Calu3 (cell line): ENCODE measurements at regions not wholly inside any gene's neighbourhood (a gene's known extent, or its start where the extent isn't known, plus 50 kb on each side); places are given as distances from the start of the nearest gene placed in this dataset.

Source experiments
- BruUV-seq: library from RNA; stranded (reverse); fragments of 400-500 nt; replicated peaks from 2 replicates; lab custom pipeline; 2021; lab: Mats Ljungman, UMichigan
- CTCF ChIA-PET: fragments of 300-600 bp; sonication (Branson Sonifier 250); formaldehyde crosslinking; loops from one replicate; lab custom pipeline; 2022; ENCODE audit warnings: antibody characterized with exemption; lab: Charles Lee
- DNase-seq: peaks from one replicate; pipeline ENCODE4 v3.0.0; 2022
- H3K27ac Mint-ChIP-seq: one replicate; pipeline ENCODE4 v1.8.0; 2022; ENCODE audit warnings: mixed read lengths; ENCODE audit not compliant: unreplicated experiment
- H3K27me3 Mint-ChIP-seq: one replicate; pipeline ENCODE4 v1.8.0; 2022; ENCODE audit warnings: mixed read lengths; ENCODE audit not compliant: unreplicated experiment
- H3K36me3 Mint-ChIP-seq: one replicate; pipeline ENCODE4 v1.8.0; 2022; ENCODE audit warnings: mild to moderate bottlenecking, moderate library complexity, mixed read lengths; ENCODE audit not compliant: insufficient read depth, unreplicated experiment
- H3K4me1 Mint-ChIP-seq: one replicate; pipeline ENCODE4 v1.8.0; 2022; ENCODE audit warnings: mild to moderate bottlenecking, low read depth, mixed read lengths; ENCODE audit not compliant: unreplicated experiment
- H3K4me3 Mint-ChIP-seq: one replicate; pipeline ENCODE4 v1.8.0; 2022; ENCODE audit warnings: mild to moderate bottlenecking, low read depth, moderate library complexity, mixed read lengths; ENCODE audit not compliant: unreplicated experiment
- H3K9me3 Mint-ChIP-seq: one replicate; pipeline ENCODE4 v1.8.0; 2022; ENCODE audit warnings: low read depth, mixed read lengths; ENCODE audit not compliant: unreplicated experiment
- CTCF ChIP-seq: fragments of 200-600 bp; IDR thresholded peaks from one replicate; pipeline ENCODE4 v1.8.0; 2022; ENCODE audit warnings: antibody characterized with exemption; ENCODE audit not compliant: unreplicated experiment
- intact Hi-C: fragments of 100-400 bp; cut with micrococcal nuclease; formaldehyde crosslinking; loops from one replicate; pipeline ENCODE4 v1.10.0; 2022; ENCODE audit not compliant: unreplicated experiment

GRCh38 chr20:12269579-12269978, 351.9 kb downstream of the BTBD3 start:
- intact Hi-C loops = no loop called here
- no TSS peak for BruUV-seq
- peaks cover 9% of the 10 kb centered on the region for H3K4me1 Mint-ChIP-seq
- H3K36me3 Mint-ChIP-seq = no peaks in the 10 kb centered on the region
- H3K27ac Mint-ChIP-seq = no peak overlapping the region
- CTCF ChIA-PET = no interaction called here
- no peak for DNase-seq
- H3K27me3 Mint-ChIP-seq = no peaks in the 10 kb centered on the region
- TF ChIP-seq CTCF = no peak
- no peak overlapping the region for H3K4me3 Mint-ChIP-seq
- no peaks in the 10 kb centered on the region for H3K9me3 Mint-ChIP-seq

- no peak for TF ChIP-seq CTCF
- H3K4me1 Mint-ChIP-seq = peaks cover 2% of the 10 kb centered on the region
- H3K4me3 Mint-ChIP-seq = no peak overlapping the region
- no peak overlapping the region for H3K27ac Mint-ChIP-seq
- H3K36me3 Mint-ChIP-seq = no peaks in the 10 kb centered on the region
- no peak for DNase-seq
- H3K9me3 Mint-ChIP-seq = no peaks in the 10 kb centered on the region
- no TSS peak for BruUV-seq
- CTCF ChIA-PET = interaction anchor here (0.7 kb wide), 1 partner anchor 11 kb away, joined by 3 read pairs; no protein-coding TSS in a partner anchor
- intact Hi-C loops = no loop called here
- no peaks in the 10 kb centered on the region for H3K27me3 Mint-ChIP-seq
Observed at GRCh38 chr20:12270863-12271262, 353.2 kb downstream of the BTBD3 start.

- CTCF ChIA-PET = interaction anchor here (0.7 kb wide), 1 partner anchor 61 kb away, joined by 3 read pairs; no protein-coding TSS in a partner anchor
- H3K36me3 Mint-ChIP-seq = no peaks in the 10 kb centered on the region
- H3K4me3 Mint-ChIP-seq = no peak overlapping the region
- H3K27me3 Mint-ChIP-seq = no peaks in the 10 kb centered on the region
- no peaks in the 10 kb centered on the region for H3K4me1 Mint-ChIP-seq
- no peak for DNase-seq
- H3K27ac Mint-ChIP-seq = no peak overlapping the region
- no peaks in the 10 kb centered on the region for H3K9me3 Mint-ChIP-seq
- no TSS peak for BruUV-seq
- intact Hi-C loops = no loop called here
- TF ChIP-seq CTCF = no peak
Observed at GRCh38 chr20:12276011-12276673, 358.4 kb downstream of the BTBD3 start.

GRCh38 chr20:12287575-12287974, 369.9 kb downstream of the BTBD3 start:
- Mint-ChIP-seq H3K4me1 (peaks cover 31% of the 10 kb centered on the region), H3K27ac (peak overlapping the region; percentile 79), H3K9me3 (peaks cover 3% of the 10 kb centered on the region), H3K4me3 (no peak overlapping the region), H3K27me3 (no peaks in the 10 kb centered on the region), H3K36me3 (no peaks in the 10 kb centered on the region)
- no peak for TF ChIP-seq CTCF
- no TSS peak for BruUV-seq
- peak; percentile 43 for DNase-seq
- CTCF ChIA-PET = no interaction called here
- intact Hi-C loops = loop anchor here (5.0 kb wide), 1 partner anchor 275 kb away; no protein-coding TSS in a partner anchor
